ENCODE measurements at regions not wholly inside any gene's neighbourhood (a gene's known extent, or its start where the extent isn't known, plus 50 kb on each side); places are given as distances from the start of the nearest gene placed in this dataset.
A peak's percentile ranks its signal among the peaks of the same experiment; 100 is the strongest.

- Histone ChIP-seq H3K4me2 (ENCODE audit: low read length) (no peak overlapping the region), H3K36me3 (ENCODE audit: insufficient read depth, low read length) (no peaks in the 10 kb centered on the region), H3K9me3 (ENCODE audit: low read length) (no peaks in the 10 kb centered on the region), H3K27ac (ENCODE audit: low read depth, low read length, poor library complexity, severe bottlenecking) (no peak overlapping the region), H3K79me2 (ENCODE audit: insufficient read depth, low read depth, low read length) (no peaks in the 10 kb centered on the region), H4K20me1 (ENCODE audit: insufficient read depth, low read length) (no peaks in the 10 kb centered on the region), H3K9me2 (ENCODE audit: insufficient read depth, low read length) (no peaks in the 10 kb centered on the region), H2AFZ (ENCODE audit: low read length) (no peak overlapping the region), H3K4me1 (ENCODE audit: insufficient read depth, low read length, poor library complexity, severe bottlenecking) (no peaks in the 10 kb centered on the region), H3K4me3 (ENCODE audit: low read depth, low read length, poor library complexity, severe bottlenecking) (no peak overlapping the region)
- ChIA-PET CTCF (ENCODE audit: unreplicated experiment) (no interaction called here), POLR2A (no interaction called here)
- no peak for DNase-seq (ENCODE audit: low spot score)
- intact Hi-C loops (cut with micrococcal nuclease; ENCODE audit: unreplicated experiment), result no loop called here
- BruUV-seq (replicated peaks), result no TSS peak
- no peak for TF ChIP-seq EZH2phosphoT487 (IDR thresholded peaks at IDR 0.05; ENCODE audit: borderline replicate concordance, low read depth, low read length)
- 0 out of 2 replicates have a peak, but pooled peaks have one; percentile 37 for TF ChIP-seq CTCF (conservative IDR thresholded peaks at IDR 0.05; ENCODE audit: low read length)
Observed at GRCh38 chr16:47995354-47995753, 160.4 kb downstream of the ABCC12 start.

- POLR2A ChIA-PET, result interaction anchor here (0.7 kb wide), 1 partner anchor 98 kb away, joined by 5 read pairs; no protein-coding TSS in a partner anchor
- CTCF ChIA-PET (ENCODE audit: unreplicated experiment), result no interaction called here
- no TSS peak for BruUV-seq (replicated peaks)
Observed at GRCh38 chr16:47991491-47991890, 164.3 kb downstream of the ABCC12 start.

More at GRCh38 chr16:47991491-47991890, 164.3 kb downstream of the ABCC12 start:
- no peak overlapping the region for H3K4me3 ChIP-seq (ENCODE audit: low read depth, low read length, poor library complexity, severe bottlenecking)
- TF ChIP-seq EZH2phosphoT487 (IDR thresholded peaks at IDR 0.05; ENCODE audit: borderline replicate concordance, low read depth, low read length) (no peak), CTCF (conservative IDR thresholded peaks at IDR 0.05; ENCODE audit: low read length) (no peak)
- intact Hi-C loops (cut with micrococcal nuclease; ENCODE audit: unreplicated experiment), result no loop called here
- H3K27ac ChIP-seq (ENCODE audit: low read depth, low read length, poor library complexity, severe bottlenecking), result no peak overlapping the region
- H2AFZ ChIP-seq (ENCODE audit: low read length), result no peak overlapping the region
- H3K4me2 ChIP-seq (ENCODE audit: low read length), result no peak overlapping the region
- H3K4me1 ChIP-seq (ENCODE audit: insufficient read depth, low read length, poor library complexity, severe bottlenecking), result no peaks in the 10 kb centered on the region
- H3K36me3 ChIP-seq (ENCODE audit: insufficient read depth, low read length), result no peaks in the 10 kb centered on the region
- H4K20me1 ChIP-seq (ENCODE audit: insufficient read depth, low read length), result no peaks in the 10 kb centered on the region
- H3K9me3 ChIP-seq (ENCODE audit: low read length), result no peaks in the 10 kb centered on the region
- no peaks in the 10 kb centered on the region for H3K79me2 ChIP-seq (ENCODE audit: insufficient read depth, low read depth, low read length)
- no peak for DNase-seq (ENCODE audit: low spot score)
- H3K9me2 ChIP-seq (ENCODE audit: insufficient read depth, low read length), result no peaks in the 10 kb centered on the region; the same call in 1 of the 2 replicates

Data from OCI-LY7 (cell line).